RWPE2 (cell line): ENCODE measurements at regions not wholly inside any gene's neighbourhood (a gene's known extent, or its start where the extent isn't known, plus 50 kb on each side); places are given as distances from the start of the nearest gene placed in this dataset.

Experiments used
- ATAC-seq: fragments of 200-7000 bp; cut with Tn5 transposase; 3 replicates; pipeline ENCODE4 v1.9.1; 2021; ENCODE audit warnings: low read depth
- DNase-seq: peaks from one replicate; pipeline ENCODE4 v3.0.0-alpha.2; 2020; ENCODE audit warnings: low spot score
- H3K27ac ChIP-seq: fragments of 450-650 bp; 2 replicates; pipeline ENCODE4 v1.5.1; 2017; ENCODE audit warnings: mild to moderate bottlenecking; ENCODE audit not compliant: poor library complexity, severe bottlenecking
- H3K27me3 ChIP-seq: fragments of 250-450 bp; sonication (Bioruptor Pico); 2 replicates; pipeline ENCODE4 v1.5.1; 2021; ENCODE audit warnings: mild to moderate bottlenecking, moderate library complexity; ENCODE audit not compliant: insufficient read depth, poor library complexity, severe bottlenecking
- H3K36me3 ChIP-seq: fragments of 250-450 bp; sonication (Bioruptor Pico); 2 replicates; pipeline ENCODE4 v1.5.1; 2020; ENCODE audit warnings: low read depth, mild to moderate bottlenecking, moderate library complexity
- H3K4me1 ChIP-seq: fragments of 250-450 bp; sonication (Bioruptor Pico); 2 replicates; pipeline ENCODE4 v1.5.1; 2021; ENCODE audit warnings: mild to moderate bottlenecking, moderate library complexity; ENCODE audit not compliant: insufficient read depth, poor library complexity, severe bottlenecking
- H3K4me3 ChIP-seq: fragments of 250-450 bp; sonication (Bioruptor Pico); 2 replicates; pipeline ENCODE4 v1.5.1; 2021; ENCODE audit warnings: mild to moderate bottlenecking, moderate library complexity; ENCODE audit not compliant: severe bottlenecking
- H3K9me3 ChIP-seq: fragments of 250-450 bp; sonication (Bioruptor Pico); 2 replicates; pipeline ENCODE4 v1.5.1; 2021; ENCODE audit warnings: mild to moderate bottlenecking, moderate library complexity; ENCODE audit not compliant: severe bottlenecking
- CTCF ChIP-seq: fragments of 450-650 bp; IDR thresholded peaks from one replicate; pipeline ENCODE4 v1.5.1; 2017; ENCODE audit warnings: mild to moderate bottlenecking, moderate library complexity; ENCODE audit not compliant: poor library complexity, severe bottlenecking

- DNase-seq: no peak
- no peaks in the 10 kb centered on the region for H3K27me3 ChIP-seq
- no peaks in the 10 kb centered on the region for H3K36me3 ChIP-seq
- no peak for TF ChIP-seq CTCF
- no peak for ATAC-seq
- peaks cover 2% of the 10 kb centered on the region for H3K9me3 ChIP-seq
- no peak overlapping the region for H3K27ac ChIP-seq
- no peak overlapping the region for H3K4me3 ChIP-seq
- H3K4me1 ChIP-seq: no peaks in the 10 kb centered on the region
Measured at GRCh38 chr3:102593812-102594602, 159.2 kb downstream of the ZPLD1 start.

- Histone ChIP-seq H3K27ac (no peak overlapping the region), H3K9me3 (no peaks in the 10 kb centered on the region), H3K4me3 (no peak overlapping the region), H3K27me3 (no peaks in the 10 kb centered on the region), H3K4me1 (no peaks in the 10 kb centered on the region), H3K36me3 (no peaks in the 10 kb centered on the region)
- no peak for DNase-seq
- TF ChIP-seq CTCF: no peak
- no peak for ATAC-seq
Measured at GRCh38 chr3:102595057-102595456, 160.2 kb downstream of the ZPLD1 start.

GRCh38 chr3:102599819-102600576 lies 165.2 kb downstream of the ZPLD1 start:
- Histone ChIP-seq H3K27ac (no peak overlapping the region), H3K27me3 (no peaks in the 10 kb centered on the region), H3K9me3 (no peaks in the 10 kb centered on the region), H3K4me3 (no peak overlapping the region), H3K4me1 (no peaks in the 10 kb centered on the region), H3K36me3 (no peaks in the 10 kb centered on the region)
- DNase-seq: no peak
- TF ChIP-seq CTCF: no peak
- no peak for ATAC-seq

GRCh38 chr3:102605153-102605552 lies 170.3 kb downstream of the ZPLD1 start:
- H3K4me3 ChIP-seq: no peak overlapping the region
- H3K27me3 ChIP-seq: no peaks in the 10 kb centered on the region
- no peak for DNase-seq
- no peaks in the 10 kb centered on the region for H3K9me3 ChIP-seq
- H3K4me1 ChIP-seq: no peaks in the 10 kb centered on the region
- no peak for ATAC-seq
- no peak overlapping the region for H3K27ac ChIP-seq
- no peak for TF ChIP-seq CTCF
- no peaks in the 10 kb centered on the region for H3K36me3 ChIP-seq

- H3K4me1 ChIP-seq: no peaks in the 10 kb centered on the region
- no peak for DNase-seq
- no peak for ATAC-seq
Measured at GRCh38 chr3:102608875-102609274, 174.1 kb downstream of the ZPLD1 start.

More at GRCh38 chr3:102608875-102609274, 174.1 kb downstream of the ZPLD1 start:
- Histone ChIP-seq H3K4me3 (no peak overlapping the region), H3K9me3 (no peaks in the 10 kb centered on the region), H3K27me3 (no peaks in the 10 kb centered on the region), H3K36me3 (no peaks in the 10 kb centered on the region), H3K27ac (no peak overlapping the region)
- no peak for TF ChIP-seq CTCF
